HG03066 (cell line): ENCODE measurements at regions not wholly inside any gene's neighbourhood (a gene's known extent, or its start where the extent isn't known, plus 50 kb on each side); places are given as distances from the start of the nearest gene placed in this dataset.
"Not testable (repeated sequence)": the region's sequence is repeated elsewhere in the genome, so short reads cannot be mapped to it uniquely, and the experiment has no call there.

ENCODE experiments used
- ATAC-seq: cut with Tn5 transposase; IDR thresholded peaks from one replicate; pipeline ENCODE4 v1.9.1; 2021; ENCODE audit warnings: low read depth; ENCODE audit not compliant: unreplicated experiment

- ATAC-seq, result no peak
These were observed 469.3 kb upstream of the KLF6 start for GRCh38 chr10:4254101-4254994.

- ATAC-seq, result no peak
These were observed 467.7 kb upstream of the KLF6 start for GRCh38 chr10:4252701-4253100.

GRCh38 chr10:4250587-4250887 lies 465.5 kb upstream of the KLF6 start:
- no peak for ATAC-seq

GRCh38 chr10:4249841-4250586 lies 465.0 kb upstream of the KLF6 start:
- no peak for ATAC-seq

- ATAC-seq, result no peak
These were observed 462.4 kb upstream of the KLF6 start for GRCh38 chr10:4247379-4247778.

GRCh38 chr10:4246881-4247358 lies 461.9 kb upstream of the KLF6 start:
- no peak for ATAC-seq

- ATAC-seq, result no peak
These were observed 458.6 kb upstream of the KLF6 start for GRCh38 chr10:4243651-4244050.

GRCh38 chr10:4243169-4243568 lies 458.2 kb upstream of the KLF6 start:
- ATAC-seq, result no peak

GRCh38 chr10:4242561-4243035 lies 457.6 kb upstream of the KLF6 start:
- ATAC-seq, result no peak

- ATAC-seq, result no peak
These were observed 456.8 kb upstream of the KLF6 start for GRCh38 chr10:4241724-4242345.

GRCh38 chr10:4240608-4241197 lies 455.7 kb upstream of the KLF6 start:
- no peak for ATAC-seq

- ATAC-seq, result no peak
These were observed 454.2 kb upstream of the KLF6 start for GRCh38 chr10:4239186-4239585.

GRCh38 chr10:4236905-4237304 lies 451.9 kb upstream of the KLF6 start:
- ATAC-seq, result not testable (repeated sequence)

GRCh38 chr10:4234661-4235060 lies 449.7 kb upstream of the KLF6 start:
- ATAC-seq, result no peak

- ATAC-seq, result no peak
These were observed 446.4 kb upstream of the KLF6 start for GRCh38 chr10:4231439-4231838.

- ATAC-seq, result no peak
These were observed 445.0 kb upstream of the KLF6 start for GRCh38 chr10:4230036-4230435.

- ATAC-seq, result no peak
These were observed 444.1 kb upstream of the KLF6 start for GRCh38 chr10:4229106-4229505.

- ATAC-seq, result no peak
These were observed 442.6 kb upstream of the KLF6 start for GRCh38 chr10:4227586-4227985.

- no peak for ATAC-seq
These were observed 442.0 kb upstream of the KLF6 start for GRCh38 chr10:4226941-4227540.

- ATAC-seq, result no peak
These were observed 439.2 kb upstream of the KLF6 start for GRCh38 chr10:4224178-4224577.
